Peyer's patch (tissue), 4 donors: ENCODE measurements at regions not wholly inside any gene's neighbourhood (a gene's known extent, or its start where the extent isn't known, plus 50 kb on each side); places are given as distances from the start of the nearest gene placed in this dataset.

ENCODE experiments used
- POLR2A ChIP-seq, 2 donors: fragments of 450-650 bp; IDR thresholded peaks; one replicate each; pipeline ENCODE4 v1.5.1; 2017; ENCODE audit warnings: antibody characterized with exemption in 2 of 2, mild to moderate bottlenecking in 2 of 2, moderate library complexity in 2 of 2
- TF ChIP-seq, protein P1 (sequence below), 6 experiments: fragments of 450-650 bp in 4 of 6; fragments of 200-600 bp in 2 of 6; sonication (generic) in 1 of 6; IDR thresholded peaks; one replicate each; pipeline ENCODE4 v1.5.1; 2017 to 2019; ENCODE audit warnings: antibody characterized with exemption in 6 of 6, mild to moderate bottlenecking in 3 of 6, moderate library complexity in 1 of 6

DNA sequence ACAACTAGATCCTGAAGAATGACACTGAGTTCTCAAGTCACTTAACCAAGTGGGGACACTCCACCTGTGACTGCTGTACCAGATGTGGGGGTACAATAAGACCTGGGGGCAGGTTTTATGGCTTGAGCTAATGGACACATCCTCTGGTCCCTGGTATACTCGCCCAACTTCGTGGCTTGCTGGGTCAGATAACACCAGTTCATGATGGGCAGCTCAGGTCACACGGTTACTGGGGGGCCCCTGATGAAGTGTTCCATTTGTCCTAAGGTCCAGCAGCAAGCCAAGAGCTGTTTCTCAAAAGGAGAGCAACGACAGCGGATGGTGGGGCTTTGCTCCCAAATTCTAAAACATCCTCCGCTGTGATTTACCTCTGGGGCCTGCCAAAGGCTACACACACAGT lies 1368.4 kb downstream of the BRD1 start:
- TF ChIP-seq, protein P1, sequence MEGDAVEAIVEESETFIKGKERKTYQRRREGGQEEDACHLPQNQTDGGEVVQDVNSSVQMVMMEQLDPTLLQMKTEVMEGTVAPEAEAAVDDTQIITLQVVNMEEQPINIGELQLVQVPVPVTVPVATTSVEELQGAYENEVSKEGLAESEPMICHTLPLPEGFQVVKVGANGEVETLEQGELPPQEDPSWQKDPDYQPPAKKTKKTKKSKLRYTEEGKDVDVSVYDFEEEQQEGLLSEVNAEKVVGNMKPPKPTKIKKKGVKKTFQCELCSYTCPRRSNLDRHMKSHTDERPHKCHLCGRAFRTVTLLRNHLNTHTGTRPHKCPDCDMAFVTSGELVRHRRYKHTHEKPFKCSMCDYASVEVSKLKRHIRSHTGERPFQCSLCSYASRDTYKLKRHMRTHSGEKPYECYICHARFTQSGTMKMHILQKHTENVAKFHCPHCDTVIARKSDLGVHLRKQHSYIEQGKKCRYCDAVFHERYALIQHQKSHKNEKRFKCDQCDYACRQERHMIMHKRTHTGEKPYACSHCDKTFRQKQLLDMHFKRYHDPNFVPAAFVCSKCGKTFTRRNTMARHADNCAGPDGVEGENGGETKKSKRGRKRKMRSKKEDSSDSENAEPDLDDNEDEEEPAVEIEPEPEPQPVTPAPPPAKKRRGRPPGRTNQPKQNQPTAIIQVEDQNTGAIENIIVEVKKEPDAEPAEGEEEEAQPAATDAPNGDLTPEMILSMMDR (IDR thresholded peaks at IDR 0.05) = no peak
- no peak for TF ChIP-seq POLR2A (IDR thresholded peaks at IDR 0.05)
